PC-9 (cell line): ENCODE measurements at regions not wholly inside any gene's neighbourhood (a gene's known extent, or its start where the extent isn't known, plus 50 kb on each side); places are given as distances from the start of the nearest gene placed in this dataset.

Source experiments
- BruUV-seq: library from RNA; stranded (reverse); fragments of 400-500 nt; replicated peaks from 2 replicates; lab custom pipeline; 2021; lab: Mats Ljungman, UMichigan
- CTCF ChIA-PET: fragments of 300-600 bp; sonication (Branson Sonifier 250); formaldehyde crosslinking; loops from one replicate; lab custom pipeline; 2022; ENCODE audit warnings: antibody characterized with exemption; lab: Charles Lee
- POLR2A ChIA-PET: fragments of 300-600 bp; sonication (Branson Sonifier 250); formaldehyde crosslinking; loops from one replicate; lab custom pipeline; 2022; ENCODE audit warnings: antibody characterized with exemption; ENCODE audit not compliant: unreplicated experiment; lab: Charles Lee
- DNase-seq, 2 experiments: peaks; one replicate each; pipeline versions ENCODE4 v3.0.0 to v3.0.0-alpha.2; 2015 to 2022; ENCODE audit warnings: mixed read lengths in 1 of 2
- H2AFZ ChIP-seq: fragments of 200-600 bp; sonication (generic); 2 replicates; pipeline ENCODE4 v1.8.1; 2017; ENCODE audit warnings: antibody characterized with exemption
- H3F3A ChIP-seq: fragments of 200-600 bp; sonication (generic); 2 replicates; pipeline ENCODE4 v1.8.1; 2017; ENCODE audit warnings: antibody characterized with exemption, mild to moderate bottlenecking, low read depth; ENCODE audit not compliant: insufficient read depth
- H3K27ac ChIP-seq: fragments of 200-600 bp; sonication (generic); 2 replicates; pipeline ENCODE4 v1.6.1; 2016; ENCODE audit warnings: mixed run types
- H3K27me3 ChIP-seq: fragments of 200-600 bp; sonication (generic); 2 replicates; pipeline ENCODE4 v1.6.1; 2016; ENCODE audit warnings: low read depth, mixed run types; ENCODE audit not compliant: insufficient read depth
- H3K36me3 ChIP-seq: fragments of 200-600 bp; sonication (generic); 2 replicates; pipeline ENCODE4 v1.6.1; 2016; ENCODE audit warnings: low read depth, mixed run types
- H3K4me1 ChIP-seq: fragments of 200-600 bp; sonication (generic); replicated peaks from 2 replicates; pipeline ENCODE4 v1.6.1; 2016; ENCODE audit warnings: mixed run types; ENCODE audit not compliant: insufficient read depth
- H3K4me2 ChIP-seq: fragments of 200-600 bp; sonication (generic); 2 replicates; pipeline ENCODE4 v1.6.1; 2017; ENCODE audit warnings: mixed run types
- H3K4me3 ChIP-seq: fragments of 200-600 bp; sonication (generic); 2 replicates; pipeline ENCODE4 v1.6.1; 2016; ENCODE audit warnings: mixed run types
- H3K79me2 ChIP-seq: fragments of 200-600 bp; sonication (generic); 2 replicates; pipeline ENCODE4 v1.6.1; 2017; ENCODE audit warnings: low read depth, mixed run types
- H3K9me2 ChIP-seq: fragments of 200-600 bp; sonication (generic); 2 replicates; pipeline ENCODE4 v1.8.1; 2017; ENCODE audit warnings: mild to moderate bottlenecking; ENCODE audit not compliant: insufficient read depth
- H3K9me3 ChIP-seq: fragments of 200-600 bp; sonication (generic); 2 replicates; pipeline ENCODE4 v1.8.1; 2016; ENCODE audit warnings: low read depth; ENCODE audit not compliant: insufficient read depth
- H4K20me1 ChIP-seq: fragments of 200-600 bp; sonication (generic); 2 replicates; pipeline ENCODE4 v1.8.1; 2017; ENCODE audit not compliant: insufficient read depth
- CTCF ChIP-seq: fragments of 200-600 bp; sonication (generic); conservative IDR thresholded peaks from 2 replicates; pipeline ENCODE4 v1.6.1; 2017; ENCODE audit warnings: mixed run types, antibody characterized with exemption, mild to moderate bottlenecking, moderate library complexity
- EZH2 ChIP-seq: fragments of 200-600 bp; sonication (generic); IDR thresholded peaks from 2 replicates; pipeline ENCODE4 v1.8.0; 2017; ENCODE audit warnings: antibody characterized with exemption, low read depth
- intact Hi-C: fragments of 100-400 bp; cut with micrococcal nuclease; formaldehyde crosslinking; loops from one replicate; pipeline ENCODE4 v1.10.0; 2022; ENCODE audit not compliant: unreplicated experiment

- Histone ChIP-seq H3K4me1 (no peaks in the 10 kb centered on the region), H3K9me2 (no peaks in the 10 kb centered on the region), H3F3A (no peaks in the 10 kb centered on the region), H2AFZ (no peak overlapping the region), H3K27ac (no peak overlapping the region), H4K20me1 (no peaks in the 10 kb centered on the region), H3K79me2 (no peaks in the 10 kb centered on the region), H3K36me3 (no peaks in the 10 kb centered on the region), H3K9me3 (no peaks in the 10 kb centered on the region), H3K4me3 (no peak overlapping the region), H3K27me3 (no peaks in the 10 kb centered on the region), H3K4me2 (no peak overlapping the region)
- no TSS peak for BruUV-seq
- DNase-seq: no peak
- ChIA-PET CTCF (no interaction called here), POLR2A (no interaction called here)
- TF ChIP-seq CTCF (no peak), EZH2 (no peak)
- intact Hi-C loops: no loop called here
Measured at GRCh38 chr10:123301077-123301857, 147.1 kb downstream of the BUB3 start.

DNA sequence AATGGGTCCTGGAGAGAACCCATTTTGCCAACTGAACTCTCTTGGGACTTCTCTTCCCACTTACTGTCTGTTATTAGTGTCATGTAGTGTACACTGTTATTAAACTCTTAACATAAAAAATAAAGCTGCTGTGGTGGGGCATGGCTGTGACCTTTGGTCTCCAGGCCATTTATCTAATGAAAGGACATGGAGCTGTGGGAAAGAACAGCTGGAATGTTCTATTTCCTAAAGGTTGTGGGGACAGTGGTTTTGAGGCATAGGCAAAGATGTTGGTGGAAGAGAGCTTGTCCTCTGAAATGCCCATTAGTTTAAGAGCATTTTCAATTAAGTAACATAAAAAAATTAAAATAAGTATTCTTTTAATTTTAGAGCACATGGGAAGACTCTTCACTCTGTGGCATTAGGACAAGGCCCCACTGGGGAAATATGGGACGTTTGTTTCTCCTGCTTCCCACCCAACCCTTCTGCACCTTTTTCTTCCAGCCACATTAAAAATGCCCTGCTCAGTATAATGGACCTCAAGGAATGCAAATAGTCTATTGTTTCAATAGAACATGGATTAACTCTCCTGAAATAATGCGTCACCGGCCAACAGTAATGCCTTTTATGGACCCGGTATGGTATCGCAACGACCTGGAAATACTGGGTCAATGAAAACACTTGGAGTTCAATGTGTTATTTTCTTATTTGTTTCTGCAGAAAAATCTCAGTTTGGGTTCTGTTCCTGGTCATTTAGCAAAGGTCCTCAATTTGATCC, 149.6 kb downstream of the BUB3 start:
- ChIA-PET CTCF (no interaction called here), POLR2A (no interaction called here)
- TF ChIP-seq CTCF: no peak
- H4K20me1 ChIP-seq: no peaks in the 10 kb centered on the region
- no peaks in the 10 kb centered on the region for H3K36me3 ChIP-seq
- no peaks in the 10 kb centered on the region for H3F3A ChIP-seq
- H3K27me3 ChIP-seq: no peaks in the 10 kb centered on the region
- no peak overlapping the region for H3K27ac ChIP-seq
- H3K9me2 ChIP-seq: no peaks in the 10 kb centered on the region
- H3K4me1 ChIP-seq: no peaks in the 10 kb centered on the region
- no TSS peak for BruUV-seq
- no peaks in the 10 kb centered on the region; the same call in 1 of the 2 replicates for H3K9me3 ChIP-seq
- no peak overlapping the region for H3K4me2 ChIP-seq
- H3K79me2 ChIP-seq: no peaks in the 10 kb centered on the region
- intact Hi-C loops: no loop called here
- DNase-seq: no peak
- no peak overlapping the region for H3K4me3 ChIP-seq
- no peak overlapping the region for H2AFZ ChIP-seq

DNA sequence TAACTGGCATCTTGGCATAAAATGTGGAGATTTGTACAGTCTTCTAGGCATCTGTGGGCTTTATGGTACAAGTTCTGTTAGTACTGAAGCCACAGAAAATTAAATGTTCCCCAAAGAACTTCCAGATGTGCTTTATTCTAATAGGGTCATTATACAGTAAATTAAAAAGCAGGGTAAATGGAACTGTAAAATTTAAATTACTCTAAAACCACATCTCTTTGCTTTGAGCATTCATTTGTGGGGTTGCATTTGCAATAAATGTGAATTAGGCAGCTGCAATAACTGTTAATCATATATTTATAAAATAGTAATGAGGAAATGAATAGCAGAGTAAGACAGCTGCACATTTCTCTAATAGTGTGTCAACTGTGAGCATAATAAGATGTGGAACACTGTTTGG, 151.5 kb downstream of the BUB3 start:
- no peak for DNase-seq
- Histone ChIP-seq H3F3A (no peaks in the 10 kb centered on the region), H3K9me3 (no peaks in the 10 kb centered on the region; the same call in 1 of the 2 replicates), H3K27ac (no peak overlapping the region), H2AFZ (no peak overlapping the region), H3K79me2 (no peaks in the 10 kb centered on the region), H3K4me1 (no peaks in the 10 kb centered on the region), H3K36me3 (no peaks in the 10 kb centered on the region), H3K4me2 (no peak overlapping the region), H3K4me3 (no peak overlapping the region), H4K20me1 (no peaks in the 10 kb centered on the region), H3K27me3 (no peaks in the 10 kb centered on the region), H3K9me2 (no peaks in the 10 kb centered on the region)
- no TSS peak for BruUV-seq
- CTCF ChIA-PET: no interaction called here
- POLR2A ChIA-PET: no interaction called here
- intact Hi-C loops: no loop called here
- TF ChIP-seq CTCF (no peak), EZH2 (no peak)
